NCI-H1092 (cell line): ENCODE measurements at regions not wholly inside any gene's neighbourhood (a gene's known extent, or its start where the extent isn't known, plus 50 kb on each side); places are given as distances from the start of the nearest gene placed in this dataset.

Source experiments
- DNase-seq: peaks from one replicate; lab custom pipeline; 2025; lab: John Stamatoyannopoulos, UW

GRCh38 chr15:96014939-96015338, 315.6 kb upstream of the NR2F2 start:
- no peak for DNase-seq

DNA sequence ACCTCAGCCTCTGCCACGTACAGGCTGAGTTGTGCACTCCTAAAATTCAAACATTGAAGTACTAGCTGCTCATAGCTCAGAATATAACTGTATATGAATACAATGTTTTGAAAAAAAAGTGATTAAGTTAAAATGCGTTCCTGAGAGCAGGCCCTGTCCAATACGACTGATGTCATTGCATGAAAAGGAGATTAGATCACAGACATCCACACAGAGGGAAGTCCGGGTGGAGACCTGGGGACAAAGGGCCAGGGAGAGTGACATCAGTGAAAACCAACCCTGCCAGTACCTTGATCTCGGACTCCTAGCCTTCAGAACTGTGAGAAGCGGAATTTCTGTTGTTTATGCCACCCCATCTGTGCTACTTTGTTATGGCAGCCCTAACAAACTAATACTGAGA, 311.4 kb upstream of the NR2F2 start:
- no peak for DNase-seq

GRCh38 chr15:96020133-96020532, 310.4 kb upstream of the NR2F2 start:
- DNase-seq, result no peak

GRCh38 chr15:96020797-96021196, 309.7 kb upstream of the NR2F2 start:
- DNase-seq, result no peak

- no peak for DNase-seq
Measured at GRCh38 chr15:96023081-96023480, 307.4 kb upstream of the NR2F2 start.

GRCh38 chr15:96027501-96027900, 303.0 kb upstream of the NR2F2 start:
- no peak for DNase-seq

GRCh38 chr15:96028620-96029019, 301.9 kb upstream of the NR2F2 start:
- no peak for DNase-seq

- no peak for DNase-seq
Measured at GRCh38 chr15:96029172-96029571, 301.3 kb upstream of the NR2F2 start.

DNA sequence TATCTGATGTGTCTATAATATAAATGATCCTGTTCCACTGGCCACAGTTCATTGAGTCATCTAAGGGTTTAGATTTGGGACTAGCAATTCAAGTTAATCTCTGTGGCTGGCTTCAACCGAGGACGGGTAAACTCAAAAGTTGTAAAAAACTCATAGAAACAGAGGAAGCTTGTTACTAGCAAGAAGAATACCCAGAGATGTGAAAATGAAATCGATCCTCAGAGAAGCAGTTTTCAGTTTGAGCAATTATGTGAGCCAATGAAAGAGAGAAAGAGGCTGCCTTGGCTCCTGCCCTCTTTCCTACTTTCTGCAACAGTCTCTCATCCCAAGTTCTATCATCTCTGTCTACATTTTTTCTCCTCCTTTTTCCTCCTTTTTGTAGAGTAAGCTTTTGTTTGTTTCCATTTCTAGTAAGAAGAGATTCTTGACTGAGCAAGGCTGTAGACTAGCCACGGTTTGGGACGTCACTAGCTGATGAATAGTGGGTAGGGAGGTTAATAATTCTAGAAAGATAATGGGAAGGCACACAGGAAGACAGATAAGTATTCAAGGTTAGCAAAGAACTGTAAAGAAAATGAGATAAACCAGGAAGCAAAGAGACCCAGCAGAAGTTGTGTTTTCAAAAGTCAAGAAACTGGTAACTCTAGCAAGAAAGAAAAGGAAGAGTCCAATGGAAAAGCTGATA, 298.9 kb upstream of the NR2F2 start:
- no peak for DNase-seq

DNA sequence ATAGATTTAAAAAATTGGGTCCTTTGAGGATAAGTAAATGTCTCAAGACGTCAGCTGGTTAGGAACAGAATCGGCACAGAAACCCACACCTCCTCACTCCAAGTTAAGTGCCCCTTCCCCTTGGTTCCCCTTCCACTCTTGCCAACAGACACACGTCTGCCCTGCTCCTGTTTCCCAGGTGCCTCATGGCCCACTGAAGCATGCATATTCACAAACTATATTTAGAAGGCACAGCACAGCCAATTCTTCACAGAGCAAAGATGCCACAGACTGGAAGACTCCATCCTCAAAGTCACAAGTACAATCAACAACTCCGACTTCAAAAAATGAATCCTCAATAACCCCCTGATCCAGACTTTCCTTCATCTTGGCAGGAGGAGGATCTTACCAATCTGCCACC, 295.4 kb upstream of the NR2F2 start:
- DNase-seq, result no peak

- DNase-seq, result no peak
Measured at GRCh38 chr15:96035635-96036034, 294.9 kb upstream of the NR2F2 start.

- DNase-seq, result no peak
Measured at GRCh38 chr15:96037584-96037983, 292.9 kb upstream of the NR2F2 start.

- no peak for DNase-seq
Measured at GRCh38 chr15:96038131-96038530, 292.4 kb upstream of the NR2F2 start.

- DNase-seq, result no peak
Measured at GRCh38 chr15:96038650-96039049, 291.9 kb upstream of the NR2F2 start.

DNA sequence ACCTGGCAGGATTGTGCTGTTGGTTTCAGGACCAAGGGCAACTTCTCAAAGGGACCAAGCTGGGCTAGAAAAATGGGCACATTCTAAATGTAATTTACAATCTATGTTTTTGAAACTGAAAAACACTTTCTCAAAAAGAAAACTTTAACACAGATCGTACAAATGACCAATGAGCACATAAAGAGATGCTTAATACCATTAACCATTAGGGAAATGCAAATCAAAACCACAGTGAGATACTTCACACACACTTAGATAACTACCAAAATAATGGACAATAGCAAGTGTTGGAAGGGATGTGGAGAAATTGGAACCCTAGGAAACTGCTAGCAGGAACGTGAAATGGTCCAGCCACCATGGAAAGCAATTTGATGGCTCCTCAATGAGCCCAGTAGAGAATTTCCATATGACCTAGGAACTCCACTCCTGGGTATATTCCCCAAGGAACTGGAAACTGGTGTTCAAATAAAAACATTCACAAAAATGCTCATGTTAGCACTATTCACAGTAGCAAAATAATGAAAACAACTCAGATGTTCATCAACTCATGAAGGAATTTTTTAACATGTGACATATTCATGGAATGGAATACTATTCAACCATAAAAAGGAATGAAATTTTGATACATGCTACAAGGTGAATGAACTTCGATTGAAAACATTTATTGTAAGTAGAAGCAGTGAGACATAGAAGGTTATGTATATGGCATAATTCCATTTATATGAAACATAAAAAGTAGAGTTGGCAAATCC, 288.3 kb upstream of the NR2F2 start:
- no peak for DNase-seq

GRCh38 chr15:96042734-96043224, 287.7 kb upstream of the NR2F2 start:
- DNase-seq, result no peak

DNA sequence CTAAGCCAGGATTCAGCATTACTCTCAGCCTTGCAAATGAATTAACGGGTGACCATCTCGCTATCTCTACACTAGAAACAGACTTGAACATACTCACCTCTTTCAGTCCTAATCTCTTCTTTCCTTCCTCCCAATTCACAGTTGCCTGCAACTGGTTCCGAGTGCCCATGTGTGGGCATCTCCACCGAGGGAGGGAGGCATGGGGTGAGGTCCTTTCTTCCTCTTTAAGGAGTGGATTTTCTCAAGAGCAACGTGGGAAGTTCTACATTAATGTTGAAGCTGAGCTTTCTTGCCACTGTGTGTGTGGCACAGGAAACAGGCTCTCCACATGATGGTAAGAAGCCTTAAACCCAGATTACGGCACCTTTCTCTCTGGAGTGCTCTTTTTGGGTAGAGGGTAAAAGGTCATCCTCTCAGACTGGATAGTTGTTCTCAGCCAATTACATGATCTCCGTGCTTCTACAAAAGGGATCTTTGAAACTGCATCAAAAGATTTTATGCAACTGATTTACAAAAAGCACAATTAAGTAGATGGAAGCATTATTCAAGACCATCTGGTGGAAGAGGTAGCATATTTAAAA, 286.8 kb upstream of the NR2F2 start:
- no peak for DNase-seq

DNA sequence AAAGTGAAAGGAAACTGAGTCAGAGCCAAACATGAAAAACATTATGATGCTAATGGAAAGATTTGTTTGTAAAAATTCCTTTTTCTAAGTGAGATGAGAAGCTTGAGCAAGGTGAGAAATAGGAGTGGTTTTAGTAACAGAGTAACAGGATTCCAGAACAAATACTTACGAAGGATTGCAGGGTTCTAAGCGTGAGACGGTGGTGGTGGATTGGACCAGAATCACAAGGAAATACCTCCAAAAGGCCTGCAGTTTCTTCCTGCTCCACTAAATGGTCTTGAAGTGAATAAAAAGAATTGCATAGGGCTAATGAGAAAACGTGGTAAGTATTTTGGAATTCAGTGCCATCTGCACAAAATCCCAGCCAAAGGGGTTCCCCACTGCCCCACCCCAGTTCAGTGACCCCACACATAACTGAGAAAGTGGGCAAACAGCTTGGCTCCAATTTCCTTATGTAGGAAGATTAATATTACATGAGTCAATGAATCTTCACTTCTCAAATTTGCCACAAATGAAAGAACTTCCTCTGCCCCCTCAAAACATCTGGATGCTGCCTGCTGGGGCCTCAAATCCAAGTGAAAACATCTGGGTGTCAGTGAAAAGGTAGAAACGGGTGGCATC, 283.8 kb upstream of the NR2F2 start:
- DNase-seq, result no peak

GRCh38 chr15:96047255-96047931, 283.1 kb upstream of the NR2F2 start:
- DNase-seq, result no peak

DNA sequence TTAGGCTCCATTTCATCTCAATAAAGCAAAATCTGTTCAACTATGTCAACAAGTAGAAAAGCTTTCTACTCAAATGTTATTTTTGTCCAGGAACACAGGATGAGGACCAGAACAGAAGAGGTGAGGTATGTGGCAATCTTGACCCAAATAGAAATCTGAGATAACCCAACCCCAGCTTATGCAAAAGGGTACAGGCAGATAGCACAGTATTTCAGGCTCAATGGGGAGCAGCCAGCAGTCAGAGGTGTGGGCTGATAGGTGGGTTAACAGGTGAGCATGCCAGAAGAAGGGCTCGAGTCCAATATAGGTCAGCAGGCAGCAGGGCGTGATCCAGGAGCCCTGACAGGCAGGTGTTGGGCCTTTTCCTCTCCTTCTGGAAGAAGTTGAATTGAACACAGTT, 281.2 kb upstream of the NR2F2 start:
- no peak for DNase-seq

DNA sequence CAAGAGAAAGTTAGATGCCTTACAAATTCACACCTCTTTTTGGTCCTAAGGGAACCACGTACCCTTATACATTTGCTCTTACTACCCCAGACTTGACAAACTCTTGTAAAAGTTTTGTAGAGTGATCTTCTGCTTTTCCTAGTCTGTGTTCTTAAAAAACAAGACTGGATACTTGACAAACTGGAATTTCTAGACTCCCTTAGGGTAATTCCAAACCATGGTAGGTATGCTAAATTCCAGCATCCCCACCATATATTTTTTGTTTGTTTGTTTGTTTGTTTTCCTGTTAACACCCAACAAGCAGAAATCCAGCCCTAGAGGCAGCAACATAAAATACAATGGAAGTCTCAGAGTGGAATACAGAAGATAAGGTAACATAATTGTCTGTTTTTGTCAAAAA, 280.7 kb upstream of the NR2F2 start:
- no peak for DNase-seq

DNA sequence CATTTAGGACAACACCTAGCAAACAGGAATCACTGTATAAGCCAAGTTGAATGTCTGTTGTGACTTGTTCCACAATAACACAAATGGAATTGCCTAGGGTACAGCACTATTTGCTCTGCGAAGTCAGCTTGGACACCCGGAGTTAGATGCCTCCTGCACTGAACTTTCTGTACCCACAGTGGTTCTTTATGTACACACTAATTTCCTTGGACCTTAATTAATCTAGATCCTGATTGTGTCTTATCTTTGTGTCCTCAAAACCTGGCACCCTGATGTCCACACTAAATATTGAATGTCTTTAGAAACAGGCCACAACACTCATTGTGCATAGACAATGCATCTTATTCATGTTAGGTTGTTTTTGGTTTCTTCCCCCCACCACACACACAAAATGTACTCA, 278.9 kb upstream of the NR2F2 start:
- DNase-seq, result no peak
